Ishikawa (cell line): ENCODE measurements at regions not wholly inside any gene's neighbourhood (a gene's known extent, or its start where the extent isn't known, plus 50 kb on each side); places are given as distances from the start of the nearest gene placed in this dataset.

Experiments used
- CEBPB ChIP-seq: IDR thresholded peaks from 2 replicates; pipeline ENCODE4 v1.6.1; 2012
- CREB1 ChIP-seq: IDR thresholded peaks from 2 replicates; pipeline ENCODE4 v1.6.1; 2012; ENCODE audit warnings: low read depth
- EGR1 ChIP-seq: IDR thresholded peaks from 2 replicates; pipeline ENCODE4 v1.6.1; 2012
- EP300 ChIP-seq: IDR thresholded peaks from 2 replicates; pipeline ENCODE4 v1.6.1; 2012; ENCODE audit warnings: borderline replicate concordance
- FOXM1 ChIP-seq: IDR thresholded peaks from 2 replicates; pipeline ENCODE4 v1.6.1; 2012; ENCODE audit warnings: low read depth, borderline replicate concordance
- MAX ChIP-seq: IDR thresholded peaks from 2 replicates; pipeline ENCODE4 v1.6.1; 2012
- NFIC ChIP-seq: IDR thresholded peaks from 2 replicates; pipeline ENCODE4 v1.6.1; 2012
- RAD21 ChIP-seq: IDR thresholded peaks from 2 replicates; pipeline ENCODE4 v1.6.1; 2012; ENCODE audit warnings: low read depth
- TCF12 ChIP-seq: IDR thresholded peaks from 2 replicates; pipeline ENCODE4 v1.6.1; 2012; ENCODE audit warnings: low read depth
- USF1 ChIP-seq: IDR thresholded peaks from 2 replicates; pipeline ENCODE4 v1.6.1; 2012
- YY1 ChIP-seq: IDR thresholded peaks from 2 replicates; pipeline ENCODE4 v1.6.1; 2012; ENCODE audit warnings: low read depth
- ZBTB7A ChIP-seq: IDR thresholded peaks from 2 replicates; pipeline ENCODE4 v1.6.1; 2012; ENCODE audit warnings: low read depth
- TF ChIP-seq, protein P1 (sequence below): IDR thresholded peaks from 2 replicates; pipeline ENCODE4 v1.6.1; 2012; ENCODE audit warnings: low read depth, mild to moderate bottlenecking

GRCh38 chr13:30855569-30855968, 50.5 kb upstream of the MEDAG start:
- TF ChIP-seq FOXM1 (no peak), YY1 (no peak), TCF12 (no peak), CREB1 (no peak), MAX (no peak), CEBPB (no peak), ZBTB7A (no peak), EGR1 (no peak), EP300 (no peak)
- TF ChIP-seq, protein P1, sequence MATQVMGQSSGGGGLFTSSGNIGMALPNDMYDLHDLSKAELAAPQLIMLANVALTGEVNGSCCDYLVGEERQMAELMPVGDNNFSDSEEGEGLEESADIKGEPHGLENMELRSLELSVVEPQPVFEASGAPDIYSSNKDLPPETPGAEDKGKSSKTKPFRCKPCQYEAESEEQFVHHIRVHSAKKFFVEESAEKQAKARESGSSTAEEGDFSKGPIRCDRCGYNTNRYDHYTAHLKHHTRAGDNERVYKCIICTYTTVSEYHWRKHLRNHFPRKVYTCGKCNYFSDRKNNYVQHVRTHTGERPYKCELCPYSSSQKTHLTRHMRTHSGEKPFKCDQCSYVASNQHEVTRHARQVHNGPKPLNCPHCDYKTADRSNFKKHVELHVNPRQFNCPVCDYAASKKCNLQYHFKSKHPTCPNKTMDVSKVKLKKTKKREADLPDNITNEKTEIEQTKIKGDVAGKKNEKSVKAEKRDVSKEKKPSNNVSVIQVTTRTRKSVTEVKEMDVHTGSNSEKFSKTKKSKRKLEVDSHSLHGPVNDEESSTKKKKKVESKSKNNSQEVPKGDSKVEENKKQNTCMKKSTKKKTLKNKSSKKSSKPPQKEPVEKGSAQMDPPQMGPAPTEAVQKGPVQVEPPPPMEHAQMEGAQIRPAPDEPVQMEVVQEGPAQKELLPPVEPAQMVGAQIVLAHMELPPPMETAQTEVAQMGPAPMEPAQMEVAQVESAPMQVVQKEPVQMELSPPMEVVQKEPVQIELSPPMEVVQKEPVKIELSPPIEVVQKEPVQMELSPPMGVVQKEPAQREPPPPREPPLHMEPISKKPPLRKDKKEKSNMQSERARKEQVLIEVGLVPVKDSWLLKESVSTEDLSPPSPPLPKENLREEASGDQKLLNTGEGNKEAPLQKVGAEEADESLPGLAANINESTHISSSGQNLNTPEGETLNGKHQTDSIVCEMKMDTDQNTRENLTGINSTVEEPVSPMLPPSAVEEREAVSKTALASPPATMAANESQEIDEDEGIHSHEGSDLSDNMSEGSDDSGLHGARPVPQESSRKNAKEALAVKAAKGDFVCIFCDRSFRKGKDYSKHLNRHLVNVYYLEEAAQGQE = no peak

DNA sequence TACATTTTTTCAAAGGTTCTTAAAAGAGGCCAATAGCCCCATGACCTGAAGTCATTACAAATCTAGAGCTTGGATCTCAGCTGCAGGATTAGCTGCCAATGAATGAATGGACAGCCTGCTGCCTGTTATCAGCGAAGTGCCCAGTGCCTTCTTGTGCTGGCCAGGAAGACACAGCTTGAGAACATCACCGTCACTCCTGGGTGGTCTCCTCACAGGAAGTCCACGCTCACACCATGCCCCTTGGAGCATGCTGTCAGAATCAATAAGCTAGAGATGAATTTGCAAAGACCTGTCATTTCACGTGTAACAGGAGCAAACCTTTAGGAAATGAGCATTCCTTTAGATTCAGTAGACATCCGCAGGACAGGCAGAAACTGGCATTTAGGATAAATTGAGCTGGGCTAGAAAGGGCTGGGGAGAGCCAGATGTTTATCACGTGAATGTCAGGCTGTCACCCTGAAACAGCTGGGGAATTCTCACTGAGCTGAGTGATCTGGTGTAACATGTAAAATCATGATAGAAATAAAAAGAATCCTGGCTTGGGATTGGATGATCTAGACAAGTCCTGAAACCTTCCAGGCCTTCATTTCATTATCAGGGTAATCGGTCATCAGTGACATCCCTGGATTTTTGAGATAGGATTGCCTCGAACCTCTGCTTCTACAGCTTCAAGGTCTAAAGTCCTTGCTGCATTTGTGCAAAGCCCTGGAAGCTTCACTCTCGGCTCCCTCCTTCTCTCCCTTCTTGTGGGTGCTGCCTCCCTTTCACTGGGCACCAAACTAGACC, 49.9 kb upstream of the MEDAG start:
- TF ChIP-seq ZBTB7A (no peak), CREB1 (no peak), FOXM1 (no peak), USF1 (no peak), CEBPB (no peak), NFIC (no peak), RAD21 (no peak)
